Heart left ventricle (tissue), 13 donors: ENCODE measurements at regions not wholly inside any gene's neighbourhood (a gene's known extent, or its start where the extent isn't known, plus 50 kb on each side); places are given as distances from the start of the nearest gene placed in this dataset.

Experiments
- POLR2A ChIP-seq, 2 donors: fragments of 450-650 bp; IDR thresholded peaks; one replicate each; pipeline ENCODE4 v1.6.1; 2017; ENCODE audit warnings: antibody characterized with exemption in 2 of 2, mild to moderate bottlenecking in 2 of 2, moderate library complexity in 2 of 2
- TF ChIP-seq, protein P1 (sequence below), 12 donors: fragments of 200-600 bp; sonication (generic) in 4 of 12; IDR thresholded peaks; one replicate each; pipeline versions ENCODE4 v1.5.0 to v1.8.0; 2018 to 2022; ENCODE audit warnings: antibody characterized with exemption in 12 of 12, mild to moderate bottlenecking in 5 of 12
- donor health status: ischemic (EF 13 %, LVEDD 7.1; RV severe dilation, severe dysfunction).
- donor health status: DM: no; HTN: yes; CAD: no.
- donor health status: DM: no; HTN: no; CAD: no.
- donor health status: ischemic (EF 25% LVEDD 6.9; RV normal size, moderate dysfunction).
- donor health status: ischemic (EF 25% LVEDD 5.7; RV mildly dilated, moderate dysfunction).
- donor health status: ischemic (EF 35%, LVEDD 5.7; RV mildly dilated, moderate dysfunction).
- donor health status: nonischemic (EF 11% LVEDD 7.7; RV severe dilation, severe dysfunction).
- donor health status: DM: yes; HTN: yes; CAD: no.
- donor health status: PGD.
- donor health status: ischemic (EF 29% LVEDD 5.4; RV normal size, mild dysfunction).
- donor health status: nonischemic (EF 23%, LVEDD 6.1; RV moderate dilation, normal function).

DNA sequence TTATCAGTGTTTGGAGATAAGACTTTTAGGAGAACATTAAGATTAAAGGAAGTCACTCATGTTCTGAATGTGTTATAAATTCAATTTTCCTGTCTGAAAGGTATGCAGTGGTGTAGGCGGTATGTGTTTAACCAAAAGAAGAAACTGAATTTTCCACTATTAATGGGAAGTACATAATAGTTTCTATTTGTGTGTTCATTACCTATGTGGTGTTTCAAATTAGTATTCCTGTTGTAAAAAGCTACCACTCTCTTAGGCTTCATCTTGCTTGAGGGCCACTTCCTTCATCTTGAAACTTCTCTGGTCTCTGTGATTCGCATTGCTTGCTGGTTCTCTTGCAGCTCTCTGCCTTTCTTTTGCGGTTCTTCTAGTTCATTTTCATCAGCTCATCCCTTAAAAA lies 123.4 kb downstream of the HLX start:
- TF ChIP-seq, protein P1, sequence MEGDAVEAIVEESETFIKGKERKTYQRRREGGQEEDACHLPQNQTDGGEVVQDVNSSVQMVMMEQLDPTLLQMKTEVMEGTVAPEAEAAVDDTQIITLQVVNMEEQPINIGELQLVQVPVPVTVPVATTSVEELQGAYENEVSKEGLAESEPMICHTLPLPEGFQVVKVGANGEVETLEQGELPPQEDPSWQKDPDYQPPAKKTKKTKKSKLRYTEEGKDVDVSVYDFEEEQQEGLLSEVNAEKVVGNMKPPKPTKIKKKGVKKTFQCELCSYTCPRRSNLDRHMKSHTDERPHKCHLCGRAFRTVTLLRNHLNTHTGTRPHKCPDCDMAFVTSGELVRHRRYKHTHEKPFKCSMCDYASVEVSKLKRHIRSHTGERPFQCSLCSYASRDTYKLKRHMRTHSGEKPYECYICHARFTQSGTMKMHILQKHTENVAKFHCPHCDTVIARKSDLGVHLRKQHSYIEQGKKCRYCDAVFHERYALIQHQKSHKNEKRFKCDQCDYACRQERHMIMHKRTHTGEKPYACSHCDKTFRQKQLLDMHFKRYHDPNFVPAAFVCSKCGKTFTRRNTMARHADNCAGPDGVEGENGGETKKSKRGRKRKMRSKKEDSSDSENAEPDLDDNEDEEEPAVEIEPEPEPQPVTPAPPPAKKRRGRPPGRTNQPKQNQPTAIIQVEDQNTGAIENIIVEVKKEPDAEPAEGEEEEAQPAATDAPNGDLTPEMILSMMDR (IDR thresholded peaks at IDR 0.05) = no peak
- TF ChIP-seq POLR2A (IDR thresholded peaks at IDR 0.05) = no peak
